HG02763 (cell line): ENCODE measurements at regions not wholly inside any gene's neighbourhood (a gene's known extent, or its start where the extent isn't known, plus 50 kb on each side); places are given as distances from the start of the nearest gene placed in this dataset.

Experiments used
- ATAC-seq: cut with Tn5 transposase; IDR thresholded peaks from one replicate; pipeline ENCODE4 v1.9.1; 2021; ENCODE audit warnings: mild to moderate bottlenecking, moderate library complexity; ENCODE audit not compliant: unreplicated experiment

DNA sequence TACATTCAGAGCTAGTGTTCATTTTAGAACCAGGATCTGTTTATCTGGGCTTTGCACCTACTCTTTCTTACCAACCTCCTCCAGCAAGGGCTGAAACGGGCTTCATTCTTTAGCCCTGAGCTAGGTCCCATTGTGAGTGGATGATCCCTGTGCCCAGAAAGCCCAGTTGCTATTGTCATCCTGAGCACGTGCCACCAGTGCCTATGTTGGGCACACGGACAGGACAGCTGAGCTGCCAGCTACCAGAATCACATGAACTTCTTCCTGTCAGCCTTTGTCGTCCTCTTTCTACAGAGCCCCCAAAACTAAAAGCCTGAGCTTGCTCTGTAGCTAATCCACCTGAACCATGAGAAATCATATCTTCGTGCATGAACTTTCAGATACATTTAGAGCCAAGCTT lies 74.4 kb upstream of the NTM start:
- no peak for ATAC-seq

DNA sequence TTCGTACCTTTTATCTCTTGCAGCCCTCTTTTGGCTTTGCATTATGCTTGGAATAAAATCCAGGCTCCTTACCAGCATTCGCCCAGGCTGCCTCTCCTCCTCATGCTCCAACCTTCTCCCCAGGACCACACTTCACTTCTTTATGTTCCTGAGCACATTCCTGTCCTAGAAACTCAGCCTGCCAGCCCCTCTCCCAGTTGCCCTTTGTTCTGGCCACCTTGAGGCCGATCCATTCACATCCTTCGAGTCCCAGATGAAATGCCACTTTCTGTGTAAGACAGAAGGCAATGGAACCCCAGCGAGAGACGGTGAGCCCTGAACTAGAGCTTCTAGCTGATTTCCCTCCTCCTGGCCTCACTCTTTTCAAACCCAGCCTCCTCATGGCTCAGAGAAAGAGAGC lies 73.0 kb upstream of the NTM start:
- no peak for ATAC-seq

DNA sequence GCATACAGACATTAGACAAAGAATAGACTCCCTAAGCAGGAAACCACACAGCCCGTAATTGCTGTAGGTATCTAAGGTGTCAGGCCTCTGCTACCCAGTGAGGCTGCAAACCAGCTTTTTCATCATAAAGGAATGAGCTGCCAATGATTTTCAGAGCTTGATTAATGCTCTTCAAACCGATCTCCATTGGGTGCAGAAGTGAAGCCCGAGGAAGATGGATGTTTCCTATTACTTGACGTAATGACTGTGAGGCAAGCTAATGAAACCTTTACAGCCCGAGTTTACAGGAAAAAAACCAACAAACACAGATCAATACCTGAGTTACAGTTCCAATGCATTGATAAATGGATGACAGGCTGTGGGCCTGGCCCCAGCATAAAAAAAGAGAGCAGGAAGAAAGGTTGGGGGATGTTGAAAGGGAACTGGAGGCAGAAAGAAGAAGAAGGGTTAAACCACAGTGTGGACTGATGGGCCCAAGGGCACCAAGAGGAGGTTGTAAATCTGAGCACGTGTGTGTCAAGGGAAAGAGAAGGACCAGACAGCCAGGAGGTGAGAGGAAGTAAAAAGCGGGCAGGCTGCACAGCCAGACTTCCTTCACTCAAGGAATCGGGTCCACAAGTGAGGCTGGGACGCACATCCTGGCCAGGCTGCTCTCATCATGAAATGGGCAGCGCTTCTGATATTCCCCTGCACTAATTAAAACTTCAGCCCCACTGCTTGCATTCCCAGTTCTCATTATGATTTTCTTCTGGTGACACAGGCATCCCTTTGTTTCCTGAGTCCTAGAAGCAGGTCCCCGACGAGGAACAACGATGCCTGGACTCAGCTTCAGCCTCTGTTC lies 70.6 kb upstream of the NTM start:
- no peak for ATAC-seq

DNA sequence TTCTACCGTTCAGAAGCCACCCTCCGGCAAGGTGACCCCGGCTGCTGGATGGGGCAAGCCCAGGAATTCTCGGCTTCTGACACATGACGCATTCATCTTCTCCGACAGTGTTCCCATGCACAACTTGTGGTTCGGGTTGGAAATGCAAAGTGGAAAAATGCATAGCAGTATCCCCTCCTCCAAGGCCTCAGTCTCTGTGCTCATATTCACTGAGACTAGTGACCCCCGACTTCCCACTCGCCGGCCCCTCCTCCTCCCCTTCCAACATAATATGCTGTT lies 70.0 kb upstream of the NTM start:
- ATAC-seq = no peak

DNA sequence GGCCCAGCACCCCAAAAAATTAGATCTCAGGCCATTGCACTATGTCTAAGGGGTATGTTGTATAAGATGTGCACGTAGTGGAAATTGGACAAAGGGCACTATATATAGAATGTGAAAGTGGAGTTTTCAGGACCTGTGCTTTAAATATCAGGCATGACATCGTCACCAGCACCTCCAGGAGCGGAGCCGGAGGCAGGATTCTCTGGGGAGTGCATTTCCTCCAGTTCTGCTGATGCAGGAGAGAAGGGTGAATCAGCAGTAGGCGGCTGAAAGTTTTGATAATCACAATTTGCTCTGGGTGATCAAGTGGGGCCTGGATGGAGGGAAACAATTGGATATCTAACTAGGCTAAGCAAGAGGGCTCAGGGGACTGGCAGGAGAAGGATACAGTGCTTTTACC lies 69.1 kb upstream of the NTM start:
- ATAC-seq = no peak

DNA sequence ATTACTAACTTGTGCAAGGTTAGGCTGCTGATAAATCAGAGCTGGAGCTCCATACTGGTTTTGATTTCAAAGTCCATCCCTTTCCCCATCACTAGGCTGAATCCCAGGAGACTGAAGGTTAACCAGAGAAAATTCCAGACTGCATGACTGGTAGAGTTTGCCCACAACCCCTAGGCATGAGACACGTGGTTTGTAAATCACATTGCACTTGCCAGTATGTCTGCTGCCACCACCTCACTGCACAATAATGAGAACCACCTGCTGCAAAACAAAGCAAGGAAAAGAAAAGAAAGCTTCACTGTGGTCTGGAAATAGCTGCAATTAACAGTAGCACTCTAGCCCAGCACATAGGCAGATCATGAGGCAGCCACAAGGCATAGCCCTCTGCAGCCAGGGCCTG lies 67.6 kb upstream of the NTM start:
- ATAC-seq = no peak

DNA sequence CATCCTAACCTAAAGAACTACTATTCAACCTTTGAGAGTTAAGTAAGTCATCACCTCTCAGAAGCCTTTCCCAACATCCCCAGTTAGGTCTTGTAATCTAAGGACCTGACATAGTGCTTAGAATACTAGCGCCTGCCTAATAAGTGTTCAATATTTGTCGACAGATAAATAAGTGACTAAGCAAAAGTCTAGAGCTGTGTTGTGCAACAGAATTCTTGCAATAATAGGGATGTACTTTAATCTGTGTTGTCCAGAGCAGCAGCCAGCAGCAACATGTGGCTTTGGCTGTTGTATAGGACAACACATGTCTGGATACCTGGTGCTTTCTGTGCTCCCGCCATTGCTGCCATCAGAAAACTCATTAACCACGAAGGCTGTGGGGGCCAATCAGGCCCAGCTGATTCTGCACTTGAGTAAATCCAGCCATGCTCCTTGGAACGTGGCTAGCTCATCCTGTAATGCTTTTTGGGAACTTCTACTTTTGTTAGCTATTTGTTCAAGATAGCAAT lies 66.8 kb upstream of the NTM start:
- ATAC-seq = no peak

DNA sequence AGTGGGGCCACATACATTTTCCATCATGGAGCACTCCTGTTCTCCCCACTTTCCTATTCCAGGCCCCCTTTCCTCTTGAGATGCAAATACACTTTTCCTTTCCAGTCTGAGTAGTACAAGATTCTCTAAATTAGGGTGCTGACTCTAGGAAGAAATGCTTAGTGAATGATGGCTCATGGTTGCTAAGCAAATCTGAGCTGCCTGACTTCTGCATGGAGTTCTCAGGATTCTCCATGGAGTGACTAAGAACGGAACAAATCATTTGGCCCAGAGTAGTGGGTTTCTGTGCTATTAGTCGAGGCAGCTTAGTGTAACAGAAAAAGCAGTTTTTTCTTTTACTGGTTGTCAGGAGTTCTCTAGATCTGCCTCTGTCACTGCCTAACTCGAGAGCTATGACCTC lies 65.4 kb upstream of the NTM start:
- ATAC-seq = no peak

DNA sequence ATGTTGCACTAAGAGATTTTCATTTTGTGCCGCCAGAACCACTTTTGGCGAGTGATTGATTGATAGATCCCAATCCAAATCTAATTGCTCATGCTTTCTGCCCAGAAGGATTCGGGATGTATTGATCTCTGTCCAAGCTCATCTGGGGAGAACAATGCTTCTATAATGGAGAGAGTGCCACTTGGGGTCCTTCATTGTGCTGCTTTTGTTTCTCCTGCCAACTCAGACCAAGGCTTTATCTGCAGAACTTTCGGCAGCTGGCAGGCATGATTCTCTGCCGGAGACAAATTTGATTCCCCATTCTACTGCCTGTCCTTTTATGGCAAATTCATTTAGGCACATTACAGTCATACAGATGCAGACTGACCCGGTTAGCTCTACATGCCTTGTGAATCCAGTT lies 62.9 kb upstream of the NTM start:
- ATAC-seq = no peak

DNA sequence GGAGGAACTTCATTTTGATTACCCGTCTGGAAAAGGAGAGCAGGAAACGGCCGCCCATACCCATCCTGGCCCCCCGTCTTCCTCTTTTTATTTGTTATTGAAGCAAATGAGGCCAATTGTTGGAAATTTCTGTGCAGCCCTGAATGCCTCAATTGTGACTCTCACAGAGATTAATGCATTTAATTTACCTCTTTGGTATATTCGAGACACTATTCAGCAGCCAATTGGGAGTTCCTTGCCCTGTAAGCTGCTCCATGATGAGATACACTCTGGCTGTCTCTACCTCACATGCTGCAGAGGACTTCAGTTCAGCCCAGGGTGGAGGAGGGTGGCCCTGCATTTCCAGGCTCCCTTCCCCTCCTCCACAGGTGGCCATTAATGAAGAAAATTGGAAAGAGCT lies 60.6 kb upstream of the NTM start:
- no peak for ATAC-seq

DNA sequence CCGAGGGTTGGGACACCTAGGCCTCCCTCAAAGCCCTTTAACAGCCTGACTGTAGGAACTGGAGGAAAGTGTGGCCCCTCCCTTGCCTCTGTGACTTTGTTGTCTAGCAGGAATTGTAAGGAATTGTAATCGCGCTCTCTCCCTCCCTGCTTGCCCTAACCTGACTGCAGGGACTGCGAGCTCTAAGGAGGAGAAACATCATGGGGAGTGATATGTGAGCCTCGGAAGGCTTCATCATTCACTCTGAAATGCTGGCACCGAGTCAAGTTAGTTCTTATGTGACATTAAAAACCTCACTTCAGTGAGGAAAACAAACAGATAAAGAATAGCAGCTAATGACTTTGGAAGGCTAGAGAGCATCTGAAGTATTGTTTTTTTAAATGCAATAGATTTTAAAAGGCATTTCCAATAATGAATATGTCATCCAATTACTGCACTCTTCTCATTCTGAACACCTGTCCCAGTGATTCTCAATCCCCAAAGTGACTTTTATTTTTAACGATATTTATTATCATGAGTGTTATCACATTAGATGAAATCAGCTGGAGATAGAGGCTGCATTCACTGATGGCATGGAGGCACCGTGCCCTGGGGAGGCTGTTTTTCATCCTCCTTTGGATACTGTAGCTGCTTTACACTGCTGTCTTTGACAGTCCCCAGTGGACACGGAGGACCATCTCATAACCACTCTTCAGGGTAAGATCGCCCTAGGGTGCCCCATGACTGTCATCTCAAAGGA lies 58.5 kb upstream of the NTM start:
- ATAC-seq = no peak
